Prostate gland (tissue), 2 donors: ENCODE measurements at regions not wholly inside any gene's neighbourhood (a gene's known extent, or its start where the extent isn't known, plus 50 kb on each side); places are given as distances from the start of the nearest gene placed in this dataset.

Experiments
- CTCF ChIP-seq, 4 experiments: fragments of 200-600 bp in 2 of 4; fragments of 450-650 bp in 2 of 4; sonication (generic) in 2 of 4; IDR thresholded peaks; 1 replicate in 3 of 4; 2 replicates in 1 of 4; pipeline ENCODE4 v1.5.1; 2016 to 2019; ENCODE audit warnings: antibody characterized with exemption in 4 of 4, mild to moderate bottlenecking in 2 of 4, moderate library complexity in 2 of 4
- POLR2A ChIP-seq: fragments of 450-650 bp; IDR thresholded peaks from one replicate; pipeline ENCODE4 v1.6.1; 2016; ENCODE audit warnings: antibody characterized with exemption, mild to moderate bottlenecking
- POLR2AphosphoS5 ChIP-seq: sonication (generic); formaldehyde crosslinking; IDR thresholded peaks from one replicate; pipeline ENCODE4 v1.6.1; 2017; ENCODE audit warnings: antibody characterized with exemption

- TF ChIP-seq CTCF (IDR thresholded peaks at IDR 0.05) (no peak), POLR2A (no peak), POLR2AphosphoS5 (no peak)
Measured at GRCh38 chr5:82599692-82600091, 321.5 kb upstream of the RPS23 start.
